HUES64 (cell line): ENCODE measurements at regions not wholly inside any gene's neighbourhood (a gene's known extent, or its start where the extent isn't known, plus 50 kb on each side); places are given as distances from the start of the nearest gene placed in this dataset.

Source experiments
- H3K27ac ChIP-seq: 2 replicates; pipeline ENCODE4 v1.7.0; 2013; ENCODE audit warnings: low read depth, low read length, inconsistent platforms
- H3K27me3 ChIP-seq: 2 replicates; pipeline ENCODE4 v1.6.1; 2013; ENCODE audit warnings: mild to moderate bottlenecking, low read length; ENCODE audit not compliant: insufficient read depth
- H3K36me3 ChIP-seq: 2 replicates; pipeline ENCODE4 v1.6.1; 2013; ENCODE audit warnings: mild to moderate bottlenecking, low read length; ENCODE audit not compliant: insufficient read depth
- H3K4me1 ChIP-seq: 2 replicates; pipeline ENCODE4 v1.6.1; 2013; ENCODE audit warnings: mild to moderate bottlenecking, low read length, moderate library complexity; ENCODE audit not compliant: insufficient read depth
- H3K4me3 ChIP-seq: 2 replicates; pipeline ENCODE4 v1.5.1; 2013; ENCODE audit warnings: mild to moderate bottlenecking, low read length, moderate library complexity
- H3K9ac ChIP-seq: 2 replicates; pipeline ENCODE4 v1.6.1; 2013; ENCODE audit warnings: mild to moderate bottlenecking, low read depth, low read length
- H3K9me3 ChIP-seq: 2 replicates; pipeline ENCODE4 v1.6.1; 2013; ENCODE audit warnings: low read depth, low read length; ENCODE audit not compliant: insufficient read depth
- whole genome bisulfite sequencing: fragments of 150-250, 120-280 bp; methylation state at CpG from one replicate; pipeline ENCODE4 v1.1.7; 2013; ENCODE audit warnings: missing lambda C conversion rate; 5-methylcytosine and 5-hydroxymethylcytosine counted together

- no peaks in the 10 kb centered on the region for H3K27me3 ChIP-seq
- H3K27ac ChIP-seq = no peak overlapping the region
- WGBS = 91% methylated on average over 4 of the region's 4 CpGs
Observed at GRCh38 chr12:78790148-78790547, 74.4 kb upstream of the SYT1 start.

GRCh38 chr12:78792052-78792698, 72.4 kb upstream of the SYT1 start:
- Histone ChIP-seq H3K36me3 (no peaks in the 10 kb centered on the region), H3K4me1 (no peaks in the 10 kb centered on the region; the same call in 1 of the 2 replicates), H3K27ac (no peak overlapping the region), H3K9me3 (peaks cover 8% of the 10 kb centered on the region; the same call in 1 of the 2 replicates), H3K27me3 (no peaks in the 10 kb centered on the region), H3K9ac (no peak overlapping the region), H3K4me3 (no peak overlapping the region)
- 92% methylated on average over 6 of the region's 6 CpGs for WGBS

More at GRCh38 chr12:78790148-78790547, 74.4 kb upstream of the SYT1 start:
- no peaks in the 10 kb centered on the region for H3K9me3 ChIP-seq
- H3K4me3 ChIP-seq = no peak overlapping the region
- H3K9ac ChIP-seq = no peak overlapping the region
- H3K4me1 ChIP-seq = no peaks in the 10 kb centered on the region; the same call in 1 of the 2 replicates
- no peaks in the 10 kb centered on the region for H3K36me3 ChIP-seq

GRCh38 chr12:78793491-78793890, 71.1 kb upstream of the SYT1 start:
- 90% methylated on average over 2 of the region's 2 CpGs for WGBS
- peaks cover 8% of the 10 kb centered on the region; the same call in 1 of the 2 replicates for H3K9me3 ChIP-seq

DNA sequence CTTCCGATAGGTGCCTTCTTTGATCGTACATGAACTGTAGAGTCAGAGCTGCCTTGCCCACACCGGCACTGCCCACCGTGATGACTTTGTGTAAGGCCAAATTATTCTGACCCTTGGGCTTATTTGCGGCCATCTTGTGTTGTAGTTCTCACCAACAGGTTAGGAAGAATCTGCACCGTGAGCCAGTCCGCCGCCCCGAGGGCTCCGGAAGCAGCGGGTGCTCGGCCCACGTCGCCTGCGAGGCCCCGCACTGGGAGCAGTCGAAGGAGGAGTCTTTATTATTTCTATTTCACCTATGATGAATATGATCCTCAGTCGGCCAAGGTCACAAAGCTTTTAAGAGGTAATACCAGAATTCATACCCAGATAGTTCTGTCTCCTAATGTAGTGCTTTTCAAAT, 70.6 kb upstream of the SYT1 start:
- no peak overlapping the region for H3K27ac ChIP-seq
- WGBS = 98% methylated on average over 18 of the region's 18 CpGs

More at GRCh38 chr12:78793491-78793890, 71.1 kb upstream of the SYT1 start:
- Histone ChIP-seq H3K9ac (no peak overlapping the region), H3K4me3 (no peak overlapping the region), H3K27me3 (no peaks in the 10 kb centered on the region), H3K36me3 (no peaks in the 10 kb centered on the region), H3K27ac (no peak overlapping the region), H3K4me1 (no peaks in the 10 kb centered on the region; the same call in 1 of the 2 replicates)

GRCh38 chr12:78795934-78796445, 68.6 kb upstream of the SYT1 start:
- H3K9ac ChIP-seq = no peak overlapping the region
- no peak overlapping the region for H3K4me3 ChIP-seq
- no peak overlapping the region for H3K27ac ChIP-seq
- H3K36me3 ChIP-seq = no peaks in the 10 kb centered on the region
- H3K9me3 ChIP-seq = peaks cover 8% of the 10 kb centered on the region; the same call in 1 of the 2 replicates
- H3K27me3 ChIP-seq = no peaks in the 10 kb centered on the region
- peaks cover 2% of the 10 kb centered on the region; the same call in 1 of the 2 replicates for H3K4me1 ChIP-seq

More for the DNA sequence above, 70.6 kb upstream of the SYT1 start:
- Histone ChIP-seq H3K4me1 (no peaks in the 10 kb centered on the region; the same call in 1 of the 2 replicates), H3K4me3 (no peak overlapping the region), H3K9me3 (peaks cover 8% of the 10 kb centered on the region; the same call in 1 of the 2 replicates), H3K27me3 (no peaks in the 10 kb centered on the region), H3K36me3 (no peaks in the 10 kb centered on the region), H3K9ac (no peak overlapping the region)

DNA sequence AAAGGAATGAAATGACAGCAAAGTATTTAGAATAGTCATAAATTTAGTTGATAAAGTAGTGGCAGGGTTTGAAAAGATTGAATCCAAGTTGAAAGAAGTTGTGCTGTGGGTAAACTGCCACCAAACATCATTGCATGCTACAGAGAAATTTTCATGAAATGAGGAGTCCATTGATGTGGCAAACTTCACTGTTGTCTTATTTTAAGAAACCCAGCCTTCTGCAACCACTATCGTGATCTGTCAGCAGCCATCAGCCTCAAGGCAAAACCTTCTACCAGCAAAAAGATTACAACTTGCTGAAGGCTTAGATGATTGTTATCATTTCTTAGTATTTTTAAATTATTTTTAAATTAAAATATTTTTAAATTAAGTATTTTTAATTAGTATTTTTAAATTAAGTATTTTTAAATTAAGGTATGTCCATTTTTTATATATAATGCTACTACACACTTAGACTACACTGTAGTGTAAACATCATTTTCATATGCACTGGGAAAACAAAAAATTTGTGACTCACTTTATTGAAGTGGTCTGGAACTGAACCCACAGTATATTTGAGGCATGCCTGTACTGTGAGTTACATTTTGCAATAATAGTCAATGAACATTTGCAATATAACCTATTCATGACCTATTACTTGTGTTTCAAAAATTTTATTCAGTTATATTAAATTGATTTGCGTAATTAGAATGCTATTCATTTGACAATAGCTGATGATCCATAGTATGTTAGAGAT, 67.2 kb upstream of the SYT1 start:
- H3K4me3 ChIP-seq = no peak overlapping the region
- H3K36me3 ChIP-seq = no peaks in the 10 kb centered on the region
- peaks cover 8% of the 10 kb centered on the region; the same call in 1 of the 2 replicates for H3K9me3 ChIP-seq
- H3K27ac ChIP-seq = no peak overlapping the region
- H3K27me3 ChIP-seq = no peaks in the 10 kb centered on the region
- H3K4me1 ChIP-seq = peaks cover 2% of the 10 kb centered on the region; the same call in 1 of the 2 replicates
- no peak overlapping the region for H3K9ac ChIP-seq
- WGBS = 83% methylated on average over 1 of the region's 2 CpGs

DNA sequence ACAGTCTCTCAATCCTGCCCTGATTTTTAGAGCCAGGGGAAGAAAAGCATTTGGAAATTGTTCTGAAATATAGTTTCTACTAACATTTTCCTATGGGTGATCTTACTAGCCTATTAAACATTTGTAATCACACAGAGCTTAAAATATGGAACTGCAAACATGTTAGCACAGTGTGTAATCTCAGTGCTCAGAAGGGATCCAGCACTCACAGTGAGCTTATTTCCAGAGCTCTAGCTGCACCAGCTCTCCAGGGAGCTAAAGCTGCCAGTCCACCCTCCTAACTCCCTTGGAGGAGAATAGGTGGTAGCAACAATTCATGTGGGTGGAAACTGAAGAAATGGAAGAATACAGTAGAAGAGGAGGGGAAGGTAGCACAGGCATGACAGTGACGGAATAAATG, 64.9 kb upstream of the SYT1 start:
- 86% methylated on average over 1 of the region's 1 CpG for WGBS
- H3K36me3 ChIP-seq = no peaks in the 10 kb centered on the region
- no peak overlapping the region for H3K27ac ChIP-seq

GRCh38 chr12:78802593-78802992, 62.0 kb upstream of the SYT1 start:
- no peaks in the 10 kb centered on the region for H3K9me3 ChIP-seq
- 97% methylated on average over 2 of the region's 3 CpGs for WGBS
- no peak overlapping the region for H3K4me3 ChIP-seq
- H3K36me3 ChIP-seq = no peaks in the 10 kb centered on the region
- no peak overlapping the region for H3K27ac ChIP-seq
- no peak overlapping the region for H3K9ac ChIP-seq
- H3K27me3 ChIP-seq = no peaks in the 10 kb centered on the region
- H3K4me1 ChIP-seq = peaks cover 2% of the 10 kb centered on the region; the same call in 1 of the 2 replicates

More for the DNA sequence above, 64.9 kb upstream of the SYT1 start:
- Histone ChIP-seq H3K4me1 (0 out of 2 replicates have a peak, but pooled peaks cover 2% of the 10 kb centered on the region), H3K4me3 (no peak overlapping the region), H3K9ac (no peak overlapping the region), H3K9me3 (peaks cover 8% of the 10 kb centered on the region; the same call in 1 of the 2 replicates), H3K27me3 (no peaks in the 10 kb centered on the region)

- Histone ChIP-seq H3K36me3 (no peaks in the 10 kb centered on the region), H3K27me3 (no peaks in the 10 kb centered on the region), H3K9me3 (no peaks in the 10 kb centered on the region), H3K4me3 (no peak overlapping the region), H3K27ac (no peak overlapping the region), H3K9ac (no peak overlapping the region), H3K4me1 (peaks cover 16% of the 10 kb centered on the region; the same call in 1 of the 2 replicates)
- WGBS = 95% methylated on average over 39 of the region's 39 CpGs
Observed at GRCh38 chr12:78804262-78804661, 60.3 kb upstream of the SYT1 start.
